Stomach smooth muscle (tissue), 2 donors: ENCODE measurements at regions not wholly inside any gene's neighbourhood (a gene's known extent, or its start where the extent isn't known, plus 50 kb on each side); places are given as distances from the start of the nearest gene placed in this dataset.

ENCODE experiments used
- H3K27ac ChIP-seq: one replicate; pipeline ENCODE4 v1.7.0; 2013; ENCODE audit warnings: mild to moderate bottlenecking, low read length, inconsistent platforms
- H3K27me3 ChIP-seq, 2 donors: one replicate each; pipeline ENCODE4 v1.7.0; 2013; ENCODE audit warnings: low read length in 2 of 2; ENCODE audit not compliant: insufficient read depth in 2 of 2, control insufficient read depth in 1 of 2
- H3K36me3 ChIP-seq, 2 donors: one replicate each; pipeline ENCODE4 v1.7.0; 2013; ENCODE audit warnings: low read length in 2 of 2; ENCODE audit not compliant: control insufficient read depth in 2 of 2, insufficient read depth in 2 of 2
- H3K4me1 ChIP-seq: one replicate; pipeline ENCODE4 v1.7.0; 2013; ENCODE audit warnings: low read length; ENCODE audit not compliant: control insufficient read depth, insufficient read depth
- H3K4me3 ChIP-seq, 2 donors: one replicate each; pipeline ENCODE4 v1.7.0; 2013; ENCODE audit warnings: low read length in 2 of 2
- H3K9ac ChIP-seq, 2 donors: one replicate each; pipeline ENCODE4 v1.7.0; 2013; ENCODE audit warnings: low read length in 2 of 2, mild to moderate bottlenecking in 1 of 2
- H3K9me3 ChIP-seq, 2 donors: one replicate each; pipeline ENCODE4 v1.7.0; 2013; ENCODE audit warnings: low read length in 2 of 2; ENCODE audit not compliant: control insufficient read depth in 2 of 2
- donor health status: healthy.
- donor health status: Pancreatic carcinoma.

- H3K27me3 ChIP-seq, result no peaks in the 10 kb centered on the region
- no peak overlapping the region for H3K27ac ChIP-seq
- peaks cover 0 to 6% of the 10 kb centered on the region in 2 donors for H3K9me3 ChIP-seq
Measured at GRCh38 chr1:60444680-60445079, 371.1 kb upstream of the C1orf87 start.

GRCh38 chr1:60436186-60436585 is 362.6 kb upstream of the C1orf87 start:
- no peak overlapping the region for H3K27ac ChIP-seq
- no peak overlapping the region for H3K9ac ChIP-seq
- H3K4me1 ChIP-seq, result no peaks in the 10 kb centered on the region

More at GRCh38 chr1:60444680-60445079, 371.1 kb upstream of the C1orf87 start:
- Histone ChIP-seq H3K9ac (no peak overlapping the region), H3K4me3 (no peak overlapping the region), H3K4me1 (no peaks in the 10 kb centered on the region), H3K36me3 (no peaks in the 10 kb centered on the region)

GRCh38 chr1:60431593-60431992 is 358.0 kb upstream of the C1orf87 start:
- H3K4me3 ChIP-seq, result no peak overlapping the region
- H3K4me1 ChIP-seq, result no peaks in the 10 kb centered on the region
- H3K27me3 ChIP-seq, result no peaks in the 10 kb centered on the region
- no peaks in the 10 kb centered on the region for H3K36me3 ChIP-seq
- H3K9ac ChIP-seq, result no peak overlapping the region
- H3K9me3 ChIP-seq, result no peaks in the 10 kb centered on the region
- no peak overlapping the region for H3K27ac ChIP-seq

More at GRCh38 chr1:60436186-60436585, 362.6 kb upstream of the C1orf87 start:
- no peaks in the 10 kb centered on the region for H3K36me3 ChIP-seq
- H3K9me3 ChIP-seq, result no peaks in the 10 kb centered on the region
- no peak overlapping the region for H3K4me3 ChIP-seq
- no peaks in the 10 kb centered on the region for H3K27me3 ChIP-seq

- no peaks in the 10 kb centered on the region for H3K4me1 ChIP-seq
- no peak overlapping the region for H3K4me3 ChIP-seq
- H3K9me3 ChIP-seq, result no peaks in the 10 kb centered on the region
- H3K27ac ChIP-seq, result no peak overlapping the region
- no peak overlapping the region for H3K9ac ChIP-seq
- no peaks in the 10 kb centered on the region for H3K36me3 ChIP-seq
- H3K27me3 ChIP-seq, result no peaks in the 10 kb centered on the region
Measured at GRCh38 chr1:60430375-60430774, 356.8 kb upstream of the C1orf87 start.

- Histone ChIP-seq H3K36me3 (no peaks in the 10 kb centered on the region), H3K4me1 (no peaks in the 10 kb centered on the region), H3K4me3 (no peak overlapping the region), H3K9me3 (no peaks in the 10 kb centered on the region), H3K9ac (no peak overlapping the region), H3K27ac (no peak overlapping the region), H3K27me3 (no peaks in the 10 kb centered on the region)
Measured at GRCh38 chr1:60428127-60428526, 354.6 kb upstream of the C1orf87 start.

- H3K27me3 ChIP-seq, result no peaks in the 10 kb centered on the region
- no peaks in the 10 kb centered on the region for H3K36me3 ChIP-seq
- no peak overlapping the region for H3K4me3 ChIP-seq
- no peaks in the 10 kb centered on the region for H3K4me1 ChIP-seq
- no peak overlapping the region for H3K9ac ChIP-seq
- H3K27ac ChIP-seq, result no peak overlapping the region
- no peaks in the 10 kb centered on the region for H3K9me3 ChIP-seq
Measured at GRCh38 chr1:60427701-60428100, 354.1 kb upstream of the C1orf87 start.

GRCh38 chr1:60427194-60427593 is 353.6 kb upstream of the C1orf87 start:
- H3K4me1 ChIP-seq, result no peaks in the 10 kb centered on the region
- H3K36me3 ChIP-seq, result no peaks in the 10 kb centered on the region
- no peak overlapping the region for H3K27ac ChIP-seq
- H3K27me3 ChIP-seq, result no peaks in the 10 kb centered on the region
- no peaks in the 10 kb centered on the region for H3K9me3 ChIP-seq
- no peak overlapping the region for H3K9ac ChIP-seq
- H3K4me3 ChIP-seq, result no peak overlapping the region

GRCh38 chr1:60425528-60425927 is 352.0 kb upstream of the C1orf87 start:
- Histone ChIP-seq H3K27me3 (no peaks in the 10 kb centered on the region), H3K9me3 (peaks cover 0 to 5% of the 10 kb centered on the region in 2 donors), H3K36me3 (no peaks in the 10 kb centered on the region), H3K9ac (no peak overlapping the region), H3K4me1 (no peaks in the 10 kb centered on the region), H3K4me3 (no peak overlapping the region), H3K27ac (no peak overlapping the region)

- Histone ChIP-seq H3K36me3 (no peaks in the 10 kb centered on the region), H3K4me1 (no peaks in the 10 kb centered on the region), H3K4me3 (no peak overlapping the region), H3K9ac (no peak overlapping the region), H3K27ac (no peak overlapping the region), H3K27me3 (no peaks in the 10 kb centered on the region), H3K9me3 (peaks cover 0 to 5% of the 10 kb centered on the region in 2 donors)
Measured at GRCh38 chr1:60423146-60423780, 349.7 kb upstream of the C1orf87 start.

GRCh38 chr1:60421965-60422364 is 348.4 kb upstream of the C1orf87 start:
- peaks cover 0 to 5% of the 10 kb centered on the region in 2 donors for H3K9me3 ChIP-seq
- H3K9ac ChIP-seq, result no peak overlapping the region
- H3K36me3 ChIP-seq, result no peaks in the 10 kb centered on the region

GRCh38 chr1:60419023-60419422 is 345.5 kb upstream of the C1orf87 start:
- Histone ChIP-seq H3K9me3 (peaks cover 0 to 5% of the 10 kb centered on the region in 2 donors), H3K27ac (no peak overlapping the region), H3K36me3 (no peaks in the 10 kb centered on the region), H3K4me1 (no peaks in the 10 kb centered on the region), H3K9ac (no peak overlapping the region), H3K27me3 (no peaks in the 10 kb centered on the region), H3K4me3 (no peak overlapping the region)

More at GRCh38 chr1:60421965-60422364, 348.4 kb upstream of the C1orf87 start:
- H3K4me3 ChIP-seq, result no peak overlapping the region
- H3K4me1 ChIP-seq, result no peaks in the 10 kb centered on the region
- no peaks in the 10 kb centered on the region for H3K27me3 ChIP-seq
- no peak overlapping the region for H3K27ac ChIP-seq
